Mesenteric fat pad (tissue), 1 donor: ENCODE measurements at regions not wholly inside any gene's neighbourhood (a gene's known extent, or its start where the extent isn't known, plus 50 kb on each side); places are given as distances from the start of the nearest gene placed in this dataset.

Experiments used
- DNase-seq: peaks from one replicate; pipeline ENCODE4 v3.0.0-alpha.2; 2020; ENCODE audit warnings: low spot score
- donor health status: DM: yes; HTN: yes; CAD: no.

- DNase-seq: no peak
Measured at GRCh38 chr10:117921421-117921820, 125.3 kb downstream of the RAB11FIP2 start.

DNA sequence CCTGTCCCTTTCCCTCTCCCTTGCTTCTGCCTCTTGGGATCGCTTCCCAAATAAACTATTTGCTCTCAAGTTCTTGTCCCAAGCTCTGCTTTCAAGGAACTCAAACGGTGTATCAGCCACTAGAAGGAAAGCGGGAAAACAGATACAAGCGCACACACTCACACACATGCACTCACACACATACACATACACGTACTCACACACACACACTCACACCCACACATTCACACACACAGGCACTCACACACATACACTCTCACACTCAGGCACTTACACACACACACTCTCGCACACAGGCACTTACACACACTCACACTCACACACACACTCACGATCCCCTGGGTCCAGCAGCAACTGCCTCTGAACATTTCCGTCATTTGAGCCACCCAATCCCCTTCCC is 121.9 kb downstream of the RAB11FIP2 start:
- DNase-seq: no peak

DNA sequence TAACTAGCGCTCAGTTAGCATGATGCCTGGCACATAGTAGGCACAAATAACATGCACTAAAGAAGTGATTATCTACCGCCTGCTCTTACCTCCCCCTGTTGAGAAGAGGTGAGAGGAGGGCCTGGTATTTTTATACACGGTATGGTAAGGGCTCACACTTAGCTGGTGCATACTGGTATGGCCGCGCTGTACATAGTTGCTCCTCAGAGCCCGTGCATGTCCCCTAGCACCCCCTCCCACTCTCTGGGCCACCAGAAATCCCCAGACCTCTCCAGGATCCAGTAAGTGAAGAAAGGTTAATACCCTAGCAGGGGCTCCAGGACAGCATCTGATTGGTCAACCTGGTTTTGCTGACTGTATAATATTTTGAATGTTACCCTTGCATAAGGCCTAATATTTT is 121.4 kb downstream of the RAB11FIP2 start:
- no peak for DNase-seq

DNA sequence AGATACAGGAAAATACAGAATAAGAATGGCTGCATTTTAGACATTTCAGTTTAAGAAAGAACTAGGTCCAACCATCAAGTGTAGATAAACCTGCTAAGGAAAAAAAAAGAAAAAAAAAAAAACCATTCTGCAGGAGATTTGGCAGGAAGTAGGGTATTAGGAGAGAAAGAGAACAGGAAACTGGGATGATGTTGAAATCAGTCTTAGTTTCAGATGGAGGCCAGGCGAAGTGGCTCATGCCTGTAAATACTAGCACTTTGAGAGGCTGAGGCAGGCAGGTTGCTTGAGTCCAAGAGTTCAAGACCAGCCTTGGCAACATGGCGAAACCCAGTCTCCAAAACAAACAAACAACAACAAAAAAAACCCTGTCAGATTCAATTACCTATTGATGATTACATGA is 120.2 kb downstream of the RAB11FIP2 start:
- DNase-seq: no peak

GRCh38 chr10:117927332-117927731 is 119.4 kb downstream of the RAB11FIP2 start:
- no peak for DNase-seq

- DNase-seq: no peak
Measured at GRCh38 chr10:117927871-117928270, 118.9 kb downstream of the RAB11FIP2 start.

DNA sequence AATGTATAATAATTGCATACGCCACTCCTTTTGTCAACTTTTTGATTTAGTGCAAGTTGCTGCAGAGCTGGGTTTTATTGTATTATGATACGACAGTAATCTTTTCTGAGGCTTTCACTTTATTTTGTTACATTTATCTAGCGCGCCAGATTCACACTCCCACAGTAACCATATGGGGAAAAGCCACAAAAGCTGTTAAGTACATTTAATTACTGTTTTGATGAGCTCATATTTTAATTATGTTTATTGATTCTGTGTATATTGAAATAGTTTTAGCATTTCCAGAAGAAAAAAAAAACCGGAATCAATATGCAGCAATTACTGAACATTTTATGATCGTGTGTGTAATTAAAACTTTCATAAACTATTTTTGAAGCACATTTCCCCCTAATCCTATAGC is 118.5 kb downstream of the RAB11FIP2 start:
- DNase-seq: no peak

DNA sequence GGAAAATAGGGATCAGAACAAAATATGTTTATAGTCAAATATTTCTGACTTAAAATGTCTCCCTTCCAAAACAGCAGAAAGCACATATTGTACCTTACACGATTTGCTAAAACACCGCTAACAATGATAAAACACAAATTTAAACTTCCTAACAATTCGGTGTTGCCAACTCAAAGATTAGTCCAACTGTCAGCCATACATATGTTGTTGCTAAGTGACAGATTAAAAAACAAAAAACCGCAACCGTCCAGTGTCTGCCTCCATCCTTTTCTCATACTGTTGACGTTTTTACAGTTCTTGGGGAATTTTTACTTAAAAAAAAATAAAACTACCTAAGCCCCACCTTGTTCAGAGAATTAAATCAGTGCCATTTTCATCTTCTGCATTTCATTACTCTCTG is 118.0 kb downstream of the RAB11FIP2 start:
- DNase-seq: no peak

DNA sequence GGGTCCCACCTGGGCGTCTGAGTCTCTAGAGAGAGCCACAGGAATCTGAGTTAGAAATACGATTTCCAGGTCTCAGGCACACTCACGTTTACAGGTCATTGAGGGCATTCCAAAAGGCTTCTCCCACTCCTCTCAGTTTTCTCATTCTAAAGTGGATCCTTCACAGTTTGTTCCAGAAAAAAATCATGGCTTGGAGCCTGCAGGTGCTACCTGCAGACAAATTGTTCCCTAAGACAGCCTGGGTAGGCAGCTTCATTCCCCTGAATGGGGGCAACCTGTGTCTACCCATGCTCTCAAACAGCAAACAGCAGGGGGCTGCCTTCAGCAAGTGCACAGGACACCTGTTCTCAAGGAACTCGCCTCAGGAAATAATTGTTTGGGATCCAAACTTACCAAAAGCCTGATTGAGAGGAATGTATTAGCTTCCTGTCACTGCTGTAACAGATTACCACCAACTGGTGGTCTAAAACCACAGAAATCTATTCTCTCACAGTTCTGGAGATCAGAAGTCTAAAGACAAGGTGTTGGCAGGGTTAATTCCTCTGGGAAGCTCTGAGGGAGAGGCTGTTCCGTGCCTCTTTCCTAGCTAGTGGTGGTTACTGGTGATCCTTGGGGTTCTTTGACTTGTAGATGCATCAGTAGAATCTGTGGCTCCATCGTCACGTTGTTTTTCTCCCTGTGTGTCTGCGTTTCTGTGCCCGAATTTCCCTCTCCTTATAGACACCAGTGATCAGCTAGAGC is 117.2 kb downstream of the RAB11FIP2 start:
- no peak for DNase-seq

GRCh38 chr10:117931078-117931477 is 115.7 kb downstream of the RAB11FIP2 start:
- DNase-seq: no peak

- no peak for DNase-seq
Measured at GRCh38 chr10:117933036-117933435, 113.7 kb downstream of the RAB11FIP2 start.

DNA sequence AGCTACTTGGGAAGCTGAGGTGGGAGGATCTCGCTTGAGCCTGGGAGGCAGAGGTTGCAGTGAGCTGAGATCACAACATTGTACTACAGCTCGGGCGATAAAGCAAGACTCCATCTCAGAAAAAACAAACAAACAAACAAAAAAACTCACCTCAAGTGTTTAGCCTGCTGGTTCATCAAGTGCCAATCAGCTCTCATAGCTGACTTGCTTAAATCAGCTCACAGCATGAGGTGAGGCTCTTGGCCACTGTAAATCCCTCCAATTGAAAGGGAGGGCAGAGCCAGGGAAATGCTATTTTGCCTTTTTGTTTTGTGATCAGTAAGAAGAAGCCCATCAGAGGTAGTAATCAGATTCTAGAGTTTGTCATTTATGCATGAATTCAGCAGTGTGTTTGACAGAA is 112.3 kb downstream of the RAB11FIP2 start:
- no peak for DNase-seq

DNA sequence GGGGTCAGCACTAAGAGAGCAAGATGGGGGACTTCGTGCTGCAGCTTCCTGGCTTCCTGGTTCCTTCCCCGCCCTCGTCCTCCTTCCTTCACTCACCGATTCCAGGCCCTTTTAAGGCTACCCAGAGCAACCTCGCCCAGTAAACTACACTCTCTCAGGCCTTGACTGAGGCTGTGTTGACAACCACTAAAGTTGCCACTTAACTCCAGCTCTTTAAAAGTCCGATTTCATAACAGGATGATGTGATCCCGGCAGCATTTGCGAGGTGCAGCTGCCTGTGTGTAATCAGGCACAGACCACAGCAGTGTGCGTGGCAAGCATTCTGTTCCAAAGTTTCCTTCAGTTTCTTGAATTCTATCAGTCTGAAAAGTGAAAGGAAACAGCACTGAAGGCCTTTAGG is 110.6 kb downstream of the RAB11FIP2 start:
- no peak for DNase-seq

- DNase-seq: no peak
Measured at GRCh38 chr10:117936566-117936965, 110.2 kb downstream of the RAB11FIP2 start.

DNA sequence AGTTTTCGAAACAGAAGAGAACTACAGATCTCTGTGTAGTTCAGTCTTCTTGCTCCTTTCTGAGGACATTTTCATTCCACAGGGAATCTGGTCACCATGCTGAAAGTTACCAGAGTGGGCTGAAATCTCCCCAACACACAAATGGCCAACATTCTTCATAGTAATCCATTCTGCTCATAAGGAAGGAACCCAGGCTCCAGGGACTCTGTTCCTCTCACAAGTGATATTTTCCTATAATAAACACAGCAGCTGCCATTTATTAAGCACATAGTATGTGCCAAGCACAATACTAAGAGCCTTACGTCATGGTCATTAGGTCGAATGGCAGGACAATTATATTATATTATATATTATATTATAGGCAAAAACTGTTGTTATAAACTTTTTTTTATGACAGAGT is 109.8 kb downstream of the RAB11FIP2 start:
- no peak for DNase-seq

GRCh38 chr10:117938104-117938503 is 108.6 kb downstream of the RAB11FIP2 start:
- DNase-seq: no peak

DNA sequence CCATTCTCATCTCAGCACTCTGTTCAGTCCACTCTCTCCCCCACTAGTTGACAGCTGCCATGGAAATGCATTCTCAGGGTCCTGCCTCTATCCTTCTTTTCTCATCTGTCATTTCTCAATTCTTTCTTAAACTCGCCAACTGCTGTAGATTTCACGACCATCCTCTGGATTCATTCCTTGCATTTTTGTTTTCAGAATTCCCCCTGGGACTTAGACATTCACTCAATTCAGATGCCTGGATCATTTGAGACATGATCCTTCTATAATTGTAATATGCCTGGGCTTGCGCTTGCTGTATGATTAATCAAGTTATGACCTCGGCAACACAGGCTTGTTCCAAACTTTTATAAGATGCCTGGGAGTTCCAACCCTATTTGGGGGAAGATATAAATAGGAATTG is 104.5 kb downstream of the RAB11FIP2 start:
- DNase-seq: no peak

DNA sequence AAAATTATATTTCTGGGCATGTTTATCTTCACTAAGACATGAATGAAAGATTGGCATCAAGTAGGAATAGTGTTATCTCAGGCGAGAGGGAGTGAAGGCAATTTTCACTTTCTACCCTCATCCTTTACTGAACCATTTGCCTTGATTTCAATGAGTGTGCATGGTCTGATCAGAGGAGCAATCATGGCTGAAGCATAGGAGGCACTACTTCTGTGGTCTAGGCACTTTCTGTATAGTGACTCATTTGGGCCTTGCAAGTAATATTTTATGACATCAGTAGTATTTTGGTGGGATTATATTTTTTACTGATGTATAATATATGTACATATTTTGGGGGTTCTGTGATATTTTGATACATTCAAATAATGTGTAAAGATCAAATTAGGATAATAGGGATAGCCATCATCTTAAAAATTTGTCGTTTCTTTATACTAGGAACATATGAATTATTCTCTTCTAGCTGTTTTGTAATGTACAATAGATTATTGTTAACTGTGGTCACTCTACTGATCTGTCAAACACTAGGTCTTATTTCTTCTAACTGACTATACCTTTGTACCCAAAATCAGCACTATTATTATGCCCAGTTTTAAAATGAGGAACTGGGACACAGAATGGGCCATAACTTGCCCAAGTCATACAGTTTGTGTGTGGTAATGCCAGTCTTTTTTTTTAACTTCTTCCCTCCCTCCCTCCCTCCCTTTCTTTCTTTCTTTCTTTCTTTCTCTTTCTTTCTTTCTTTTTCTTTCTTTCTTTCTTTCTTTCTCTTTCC is 101.9 kb downstream of the RAB11FIP2 start:
- no peak for DNase-seq

DNA sequence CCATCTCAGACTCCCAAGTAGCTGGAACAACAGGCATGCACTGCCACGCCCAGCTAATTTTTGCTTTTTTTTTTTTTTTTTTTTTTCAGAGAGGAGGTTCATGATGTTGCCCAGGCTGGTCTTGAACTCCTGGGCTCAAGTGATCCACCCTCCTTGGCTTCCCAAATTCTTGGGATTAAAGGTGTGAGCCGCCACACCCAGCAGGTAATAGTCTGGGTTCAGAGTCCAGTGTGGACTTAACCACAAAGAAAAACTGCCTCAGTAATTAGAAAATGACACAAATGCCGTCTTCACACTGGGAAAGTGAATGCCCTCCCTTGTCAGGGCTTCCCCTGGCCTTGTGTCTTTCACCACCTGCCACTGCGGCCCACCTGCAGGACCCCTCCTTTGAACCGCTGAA is 101.1 kb downstream of the RAB11FIP2 start:
- no peak for DNase-seq

GRCh38 chr10:117946525-117947070 is 100.1 kb downstream of the RAB11FIP2 start:
- no peak for DNase-seq

GRCh38 chr10:117948493-117948892 is 98.2 kb downstream of the RAB11FIP2 start:
- no peak for DNase-seq

GRCh38 chr10:117950408-117950807 is 96.3 kb downstream of the RAB11FIP2 start:
- DNase-seq: no peak
